ENCODE measurements at regions not wholly inside any gene's neighbourhood (a gene's known extent, or its start where the extent isn't known, plus 50 kb on each side); places are given as distances from the start of the nearest gene placed in this dataset.

DNA sequence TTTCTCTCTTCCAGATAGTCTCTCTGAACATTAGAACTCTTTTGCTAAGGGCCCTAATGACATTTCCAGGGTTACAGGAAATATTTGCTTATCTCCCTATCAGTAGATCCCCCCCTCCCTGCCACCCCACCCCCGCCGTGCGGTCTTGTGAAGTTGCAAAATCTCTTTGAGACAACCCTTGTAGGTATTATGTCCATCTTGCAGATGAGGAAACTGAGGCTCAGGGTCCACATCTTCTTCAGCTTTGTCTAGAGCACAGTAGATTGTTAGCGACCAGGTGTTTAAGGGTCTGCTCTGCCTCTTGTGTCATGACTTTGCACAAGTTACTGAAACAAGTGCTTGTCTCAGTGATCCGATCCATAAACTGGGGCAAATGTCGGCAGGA is 65.8 kb upstream of the GATA6 start:
- TF ChIP-seq, protein P1, sequence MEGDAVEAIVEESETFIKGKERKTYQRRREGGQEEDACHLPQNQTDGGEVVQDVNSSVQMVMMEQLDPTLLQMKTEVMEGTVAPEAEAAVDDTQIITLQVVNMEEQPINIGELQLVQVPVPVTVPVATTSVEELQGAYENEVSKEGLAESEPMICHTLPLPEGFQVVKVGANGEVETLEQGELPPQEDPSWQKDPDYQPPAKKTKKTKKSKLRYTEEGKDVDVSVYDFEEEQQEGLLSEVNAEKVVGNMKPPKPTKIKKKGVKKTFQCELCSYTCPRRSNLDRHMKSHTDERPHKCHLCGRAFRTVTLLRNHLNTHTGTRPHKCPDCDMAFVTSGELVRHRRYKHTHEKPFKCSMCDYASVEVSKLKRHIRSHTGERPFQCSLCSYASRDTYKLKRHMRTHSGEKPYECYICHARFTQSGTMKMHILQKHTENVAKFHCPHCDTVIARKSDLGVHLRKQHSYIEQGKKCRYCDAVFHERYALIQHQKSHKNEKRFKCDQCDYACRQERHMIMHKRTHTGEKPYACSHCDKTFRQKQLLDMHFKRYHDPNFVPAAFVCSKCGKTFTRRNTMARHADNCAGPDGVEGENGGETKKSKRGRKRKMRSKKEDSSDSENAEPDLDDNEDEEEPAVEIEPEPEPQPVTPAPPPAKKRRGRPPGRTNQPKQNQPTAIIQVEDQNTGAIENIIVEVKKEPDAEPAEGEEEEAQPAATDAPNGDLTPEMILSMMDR (conservative IDR thresholded peaks at IDR 0.05; ENCODE audit: low read depth, low read length) = no peak
- TF ChIP-seq EZH2 (IDR thresholded peaks at IDR 0.05; ENCODE audit: borderline replicate concordance, low read depth, low read length, poor library complexity, severe bottlenecking) = no peak

Measured in A673 (cell line).